HG02840 (cell line): ENCODE measurements at regions not wholly inside any gene's neighbourhood (a gene's known extent, or its start where the extent isn't known, plus 50 kb on each side); places are given as distances from the start of the nearest gene placed in this dataset.
"Not testable (repeated sequence)": the region's sequence is repeated elsewhere in the genome, so short reads cannot be mapped to it uniquely, and the experiment has no call there.

Experiments used
- ATAC-seq: cut with Tn5 transposase; IDR thresholded peaks from one replicate; pipeline ENCODE4 v1.9.1; 2021; ENCODE audit warnings: mild to moderate bottlenecking, moderate library complexity, moderate number of reproducible peaks; ENCODE audit not compliant: unreplicated experiment, low FRiP score

DNA sequence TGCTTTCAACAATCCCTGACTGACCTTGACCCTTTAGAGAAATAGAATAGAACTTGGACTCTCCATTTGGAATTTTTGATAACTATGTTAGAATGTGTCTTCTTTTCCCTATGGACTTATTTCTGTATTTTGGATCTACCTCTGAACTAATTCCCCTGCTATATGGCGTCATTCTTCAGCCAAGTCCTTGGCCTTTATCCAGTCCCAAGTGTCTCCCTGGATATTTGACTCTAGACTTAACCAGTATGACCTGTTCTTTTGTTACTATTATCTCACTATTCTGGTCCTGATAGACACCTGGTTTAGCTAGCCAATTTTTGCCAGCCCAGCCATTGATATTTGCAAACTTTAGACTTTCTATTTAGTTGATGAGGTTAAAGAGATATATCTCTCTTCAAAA is 186.8 kb downstream of the KCNS3 start:
- no peak for ATAC-seq

DNA sequence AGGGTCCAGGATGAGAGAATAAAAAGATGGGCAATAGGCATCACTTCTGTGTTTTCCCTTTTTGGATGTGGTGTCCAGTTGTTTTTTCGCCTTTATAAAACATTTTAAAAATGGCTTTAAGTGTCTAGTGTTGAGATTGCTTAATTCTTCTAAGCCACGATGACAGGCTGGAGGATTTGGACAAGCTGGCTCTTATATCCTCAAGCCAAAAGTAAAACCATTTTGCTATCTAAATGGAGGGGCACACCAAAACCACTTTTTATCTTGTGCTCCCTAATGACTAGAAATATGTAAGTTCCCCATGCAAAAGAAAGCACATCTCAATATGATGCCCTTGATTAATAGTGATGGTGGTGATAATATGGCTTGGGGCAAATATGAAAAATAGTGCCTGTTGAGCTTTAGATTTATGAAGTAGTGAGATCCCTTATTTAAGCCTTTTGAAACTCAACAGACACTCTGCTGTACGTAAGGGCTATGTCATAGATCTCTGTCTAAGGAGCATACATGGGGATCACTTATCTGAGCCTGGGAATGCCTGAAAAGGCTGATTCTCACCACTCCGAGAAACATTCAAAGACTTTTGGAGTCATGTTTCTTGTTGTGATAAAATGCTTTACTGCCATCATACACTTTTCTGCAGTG is 185.5 kb downstream of the KCNS3 start:
- ATAC-seq = no peak

DNA sequence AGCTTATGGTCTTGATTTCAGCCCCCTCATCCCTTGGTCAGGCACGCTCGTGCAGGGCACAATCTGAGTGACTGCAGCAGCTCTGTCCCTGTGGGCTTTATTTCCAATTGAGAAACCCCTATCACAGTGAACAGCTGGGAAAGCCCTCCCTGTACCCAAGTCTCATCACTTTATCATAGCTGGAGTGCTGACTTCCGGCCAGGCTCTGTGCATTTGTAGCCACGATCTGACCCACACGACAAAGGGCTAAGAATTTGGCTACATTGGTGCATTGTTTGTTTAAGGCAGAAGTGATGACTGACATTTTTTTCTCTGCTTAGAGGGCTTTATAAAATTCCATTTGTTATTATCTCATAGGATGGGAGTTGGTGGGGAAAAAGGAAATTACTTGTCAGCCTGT is 184.4 kb downstream of the KCNS3 start:
- no peak for ATAC-seq

DNA sequence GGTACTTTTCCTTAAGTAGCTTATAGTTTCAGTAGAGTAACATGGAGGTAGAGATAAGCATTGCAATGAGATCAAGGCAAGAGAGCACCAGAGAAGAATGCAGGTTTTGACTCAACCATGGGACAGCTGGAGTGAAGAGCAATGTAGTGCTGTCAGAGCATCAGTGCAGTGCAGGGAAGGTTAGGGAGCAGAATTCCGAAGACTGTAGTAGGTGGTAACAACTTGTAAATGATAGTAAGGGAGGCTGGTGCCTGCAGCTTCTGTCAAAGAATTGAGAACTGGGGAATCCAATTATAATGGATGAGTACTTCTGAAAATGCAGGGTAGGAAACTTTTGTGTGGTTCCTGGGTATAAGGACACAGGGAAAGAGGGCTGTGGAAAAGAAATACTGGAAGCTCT is 183.2 kb downstream of the KCNS3 start:
- no peak for ATAC-seq

DNA sequence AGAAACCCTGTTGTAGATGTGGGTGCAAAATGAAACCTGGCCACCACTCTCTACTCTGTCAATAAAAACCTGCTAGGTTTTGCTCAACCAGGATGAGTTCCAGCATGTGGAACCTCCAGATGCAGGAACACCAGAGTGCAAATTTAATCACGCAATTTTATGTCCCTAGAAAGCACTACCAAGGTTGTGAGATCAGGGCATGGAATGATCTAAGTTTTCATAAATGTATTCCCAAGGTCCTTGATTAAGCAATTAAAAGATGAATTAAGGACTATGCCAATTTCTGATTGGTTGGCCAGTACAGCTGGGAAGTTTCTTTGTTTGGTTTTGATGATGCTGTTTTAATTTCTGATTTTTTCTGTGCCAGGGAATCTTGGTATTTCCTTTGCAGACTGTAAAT is 179.2 kb downstream of the KCNS3 start:
- ATAC-seq = no peak

DNA sequence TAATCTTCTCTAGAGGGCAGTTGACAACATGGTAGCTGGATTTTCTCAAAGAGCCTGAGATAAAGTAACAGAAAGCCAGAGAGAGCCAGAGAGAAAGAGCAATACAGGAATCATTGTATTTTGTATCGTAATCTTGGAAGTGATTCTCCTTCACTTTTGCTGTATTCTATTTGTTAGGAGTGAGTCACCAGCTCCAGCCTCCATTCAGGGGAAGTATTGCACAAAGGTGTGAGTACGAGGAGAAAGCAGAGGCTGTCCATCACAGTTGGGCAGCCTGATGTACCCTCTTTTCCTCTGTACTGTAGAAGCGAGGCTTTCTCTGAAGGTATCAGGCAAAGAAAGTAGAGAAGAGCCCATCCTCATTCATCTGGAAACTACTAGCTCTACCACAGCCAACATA is 176.8 kb downstream of the KCNS3 start:
- ATAC-seq = no peak

DNA sequence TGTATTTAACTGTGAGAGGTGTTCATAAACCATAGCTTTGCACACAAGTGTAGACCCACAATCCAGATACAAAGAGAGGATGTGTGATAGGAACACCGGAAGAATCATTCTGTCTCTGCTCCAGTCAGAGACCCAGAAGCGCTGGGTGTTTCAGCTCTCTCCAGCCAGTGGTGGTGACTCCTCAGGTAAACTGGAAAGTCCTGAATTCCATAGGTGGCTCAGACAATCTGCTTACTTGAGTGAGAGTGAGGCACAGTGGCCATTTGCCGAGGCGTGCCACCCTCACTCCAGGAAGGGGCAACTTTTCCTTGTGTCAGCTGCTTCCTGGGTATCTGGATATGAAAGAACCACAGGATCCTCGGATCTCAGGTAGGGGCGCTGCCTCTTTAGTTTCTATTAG is 171.5 kb downstream of the KCNS3 start:
- no peak for ATAC-seq

DNA sequence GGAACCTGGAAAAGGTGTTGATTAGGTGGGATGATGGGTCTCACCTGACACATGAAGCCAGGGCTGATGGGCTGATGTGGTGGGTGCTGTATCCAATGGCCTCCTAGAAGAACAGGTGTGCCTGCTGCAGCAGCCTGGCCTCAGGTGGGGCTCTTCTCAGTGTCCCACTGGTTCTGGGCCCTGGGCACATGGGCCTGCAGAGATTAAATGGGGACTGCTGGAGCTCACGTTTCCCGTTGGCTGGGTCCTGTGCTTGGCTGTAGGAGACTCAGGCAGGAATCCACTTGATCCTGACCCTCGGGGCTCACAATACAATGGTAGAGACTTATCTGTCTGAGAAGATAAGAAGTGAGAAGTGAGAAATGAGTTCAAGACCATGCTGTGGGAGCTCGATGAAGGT is 170.9 kb downstream of the KCNS3 start:
- no peak for ATAC-seq

DNA sequence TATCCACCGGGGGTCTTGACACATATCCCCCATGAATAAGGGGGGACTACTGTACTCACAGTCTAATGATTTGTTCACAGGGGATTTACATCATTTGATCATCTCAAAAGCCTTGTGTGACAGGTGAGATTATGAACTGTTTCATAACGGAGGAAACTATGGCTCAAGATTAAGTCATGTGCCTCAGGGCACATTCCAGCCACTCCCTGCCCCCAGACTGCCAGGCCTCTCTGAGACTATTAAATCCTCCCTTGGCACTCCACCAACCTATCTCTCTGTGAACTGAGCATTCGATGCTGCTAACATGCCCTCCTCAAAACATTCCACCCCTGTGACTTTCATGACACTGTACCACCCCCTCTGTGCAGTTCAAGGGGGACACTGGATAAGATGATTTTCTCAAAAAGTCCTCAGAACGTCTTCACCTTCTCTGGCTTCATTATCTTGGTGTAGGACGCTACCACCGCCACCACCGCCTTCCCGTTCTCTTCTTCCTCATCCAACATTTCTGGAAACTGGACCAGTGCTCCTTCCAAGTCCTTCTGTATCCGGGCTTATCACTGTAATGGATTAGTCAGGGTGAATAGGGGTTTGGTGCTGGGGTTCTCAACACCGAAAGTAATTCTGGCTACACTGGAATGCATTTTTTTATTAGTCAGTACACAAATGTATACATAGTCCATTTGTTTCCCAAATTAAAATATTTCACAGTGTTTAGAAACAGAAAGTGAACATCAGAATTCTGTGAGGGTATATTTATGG is 169.6 kb downstream of the KCNS3 start:
- no peak for ATAC-seq

DNA sequence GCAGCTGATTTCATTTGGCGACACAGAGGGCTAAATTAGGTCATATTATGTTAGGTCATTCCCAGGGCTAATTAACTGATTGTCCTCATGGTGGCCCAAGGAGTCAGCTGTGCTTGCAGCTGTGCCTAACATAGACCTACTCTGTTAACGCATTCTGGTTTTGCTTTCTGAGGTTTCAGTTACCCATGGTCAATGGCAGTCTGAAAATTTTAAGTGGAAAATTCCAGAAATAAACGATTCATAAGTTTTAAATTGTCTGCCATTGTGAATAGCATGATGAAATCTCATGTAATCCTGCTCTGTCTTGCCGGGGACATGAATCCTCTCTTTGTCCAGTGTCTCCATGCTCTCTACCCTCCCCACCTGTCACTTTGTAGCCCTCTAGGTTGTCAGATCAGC is 168.7 kb downstream of the KCNS3 start:
- no peak for ATAC-seq

DNA sequence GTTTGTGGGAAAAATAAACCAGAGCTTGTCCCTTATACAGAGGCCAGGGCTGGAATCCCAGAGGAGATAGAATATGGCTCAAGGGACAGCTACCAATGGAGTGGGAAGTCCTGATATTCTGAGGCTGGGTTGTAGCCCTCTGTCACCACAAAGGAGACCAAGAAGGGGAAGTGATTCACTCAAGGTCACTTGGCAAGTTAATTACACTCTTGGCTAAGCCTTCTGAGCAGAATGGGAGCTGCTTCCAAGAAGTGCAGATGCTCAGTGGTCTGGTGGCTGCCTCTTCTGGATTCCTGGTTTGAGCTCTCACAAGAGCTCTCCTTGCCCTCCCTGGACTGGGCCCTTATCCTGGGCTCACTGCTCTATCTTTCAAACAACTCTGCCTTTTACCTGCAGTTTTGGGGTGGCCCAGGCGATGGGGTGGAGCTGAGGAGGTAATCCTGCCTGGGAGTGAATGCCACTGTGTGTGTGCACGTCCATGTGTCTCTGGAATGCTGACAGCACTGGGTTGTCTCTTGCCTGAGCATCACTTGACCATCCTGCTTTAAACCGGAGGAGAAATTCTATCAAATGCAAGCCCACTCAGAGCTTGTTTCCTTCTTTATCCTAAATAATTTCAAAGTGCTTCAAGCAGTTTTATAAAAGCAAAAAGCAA is 168.2 kb downstream of the KCNS3 start:
- ATAC-seq = no peak

DNA sequence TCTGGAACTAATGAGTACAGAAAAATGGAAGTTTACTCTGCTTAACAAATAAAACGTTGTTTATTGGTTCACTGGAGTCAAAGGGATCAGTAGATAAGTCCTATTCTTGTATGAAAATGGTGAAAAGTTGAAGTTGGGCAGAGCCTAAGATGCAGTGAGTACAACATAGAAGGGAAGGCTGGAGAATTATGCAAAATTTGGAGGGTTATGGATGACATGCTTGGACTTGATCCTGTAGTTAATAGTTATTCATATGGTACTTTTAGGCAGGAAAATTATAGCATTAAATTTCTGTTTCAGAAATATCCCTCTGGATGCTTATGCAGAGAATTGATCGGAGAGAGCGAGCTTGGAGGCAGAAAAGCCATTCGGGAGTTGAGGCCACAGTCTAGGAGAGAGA is 167.6 kb downstream of the KCNS3 start:
- ATAC-seq = no peak

DNA sequence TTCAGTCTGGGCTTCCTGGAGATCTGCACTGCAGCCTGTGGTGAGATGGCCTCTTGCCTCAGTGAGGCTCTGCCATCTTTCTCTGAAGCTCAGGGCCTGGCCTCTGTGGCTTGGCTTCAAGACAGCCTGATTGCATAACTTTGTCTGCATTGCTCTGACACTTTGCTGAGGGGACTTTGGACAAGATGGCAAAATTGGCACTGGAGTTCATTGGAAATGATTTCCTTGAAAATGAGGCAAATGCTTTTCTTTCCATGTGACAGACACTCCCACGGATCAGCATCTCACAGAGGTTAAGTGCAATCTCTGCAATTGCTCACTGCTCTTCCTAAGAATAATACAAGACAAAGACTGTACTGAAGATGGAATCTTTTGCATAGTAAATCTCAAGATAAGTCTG is 166.8 kb downstream of the KCNS3 start:
- ATAC-seq = no peak

DNA sequence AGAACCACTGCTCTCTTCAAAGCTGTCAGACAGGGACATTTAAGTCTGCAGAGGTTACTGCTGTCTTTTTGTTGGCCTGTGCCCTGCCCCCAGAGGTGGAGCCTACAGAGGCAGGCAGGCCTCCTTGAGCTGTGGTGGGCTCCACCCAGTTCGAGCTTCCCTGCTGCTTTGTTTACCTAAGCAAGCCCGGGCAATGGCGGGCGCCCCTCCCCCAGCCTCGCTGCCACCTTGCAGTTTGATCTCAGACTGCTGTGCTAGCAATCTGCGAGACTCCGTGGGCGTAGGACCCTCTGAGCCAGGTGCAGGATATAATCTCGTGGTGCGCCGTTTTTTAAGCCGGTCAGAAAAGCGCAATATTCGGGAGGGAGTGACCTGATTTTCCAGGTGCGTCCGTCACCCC is 138.9 kb downstream of the KCNS3 start:
- not testable (repeated sequence) for ATAC-seq

DNA sequence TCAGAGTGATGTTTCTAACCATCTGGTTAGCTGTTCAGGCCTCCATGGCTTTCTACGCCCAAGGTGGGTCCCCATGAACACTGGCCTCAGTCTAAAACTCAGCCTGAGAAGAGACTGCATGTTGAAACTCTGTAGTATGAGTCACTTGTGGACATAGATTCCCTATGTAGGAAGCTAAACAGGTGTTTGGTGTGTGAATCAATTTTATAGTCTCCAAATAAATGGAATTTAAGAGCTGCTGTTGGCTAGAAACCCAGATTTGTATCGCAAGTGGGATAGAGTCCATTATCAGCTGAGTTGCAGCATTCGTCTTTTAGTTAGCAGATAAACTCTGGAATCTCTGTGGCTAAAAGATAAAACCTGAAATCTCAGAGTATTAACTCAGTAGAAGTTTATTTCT is 131.4 kb downstream of the KCNS3 start:
- no peak for ATAC-seq

DNA sequence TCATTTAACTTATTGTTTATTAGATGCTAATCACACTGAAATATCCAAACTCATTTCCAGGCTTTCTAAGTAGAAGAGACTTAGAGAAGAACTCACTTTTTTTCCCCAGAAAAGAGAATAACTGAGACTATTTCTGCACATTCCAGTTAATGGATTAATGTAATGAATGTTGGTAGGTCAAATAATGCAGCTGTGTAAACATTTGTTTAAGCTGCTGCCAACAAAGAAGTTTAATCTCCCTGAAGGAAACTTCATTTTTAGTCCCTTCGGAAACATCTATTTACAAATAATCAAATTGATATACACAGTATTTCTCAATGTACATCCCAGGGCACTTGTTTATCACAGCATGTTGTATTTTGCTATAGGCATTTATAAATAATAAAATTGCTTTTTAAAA is 126.9 kb downstream of the KCNS3 start:
- no peak for ATAC-seq

DNA sequence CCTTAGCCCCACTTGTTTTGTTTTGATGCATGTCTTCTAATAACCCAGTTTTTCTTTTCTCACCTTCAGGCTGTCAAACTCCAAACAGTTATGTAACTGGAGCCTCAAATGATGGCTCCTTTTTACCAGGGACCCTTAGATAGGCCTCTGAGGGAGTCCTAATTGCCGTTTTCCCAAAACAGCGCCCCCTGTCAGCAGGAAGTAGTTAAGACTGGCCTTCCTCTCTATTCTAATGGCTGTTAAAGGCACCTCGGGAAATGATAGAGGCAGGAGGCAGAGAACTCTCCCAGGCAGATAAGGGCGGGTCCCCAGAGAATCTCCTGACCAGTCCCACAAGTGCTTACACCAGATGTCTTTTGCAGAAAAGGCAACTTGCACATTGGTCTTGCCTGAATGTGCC is 123.2 kb downstream of the KCNS3 start:
- ATAC-seq = no peak

DNA sequence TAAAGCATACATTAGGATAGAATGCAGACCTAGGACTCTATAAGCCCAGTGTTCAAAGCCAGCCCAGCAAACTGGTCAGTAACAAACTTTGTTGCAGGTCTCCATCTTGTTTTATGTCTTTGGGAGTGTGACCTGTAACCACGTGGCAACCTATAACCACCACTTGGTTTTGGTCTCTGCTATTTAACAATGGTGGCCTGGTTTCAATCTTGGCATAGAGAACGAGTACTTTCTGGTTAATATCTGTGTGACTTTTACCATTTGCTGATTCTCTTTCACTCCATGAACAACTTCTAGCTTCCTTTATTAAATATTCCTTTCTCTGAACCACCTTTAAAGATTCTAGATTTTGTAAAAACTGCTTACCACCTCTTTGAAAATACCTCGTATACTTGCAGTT is 118.5 kb downstream of the KCNS3 start:
- ATAC-seq = no peak

DNA sequence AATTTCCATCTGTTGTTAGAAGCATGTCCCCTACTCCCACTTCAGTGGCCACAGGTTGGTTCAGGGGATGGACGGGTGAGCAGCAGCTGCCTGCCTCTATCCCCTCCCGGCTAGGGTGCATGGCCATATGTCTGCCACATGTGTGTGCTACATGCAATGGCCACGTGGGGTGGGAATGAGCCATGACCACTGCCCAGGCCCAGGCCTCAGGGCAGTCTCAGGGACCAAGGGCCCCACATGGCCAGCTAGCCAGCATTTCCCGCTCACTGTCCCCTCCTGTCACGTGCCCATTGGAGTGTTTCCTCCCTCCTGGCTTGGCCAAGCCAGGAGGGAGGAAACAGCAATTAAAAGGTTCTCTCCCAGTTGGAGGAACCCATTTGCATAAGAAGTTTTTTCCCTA is 117.1 kb downstream of the KCNS3 start:
- ATAC-seq = no peak
